GM19240 (cell line): ENCODE measurements at regions not wholly inside any gene's neighbourhood (a gene's known extent, or its start where the extent isn't known, plus 50 kb on each side); places are given as distances from the start of the nearest gene placed in this dataset.

ENCODE experiments used
- DNase-seq: peaks from one replicate; pipeline ENCODE4 v3.0.0; 2011; ENCODE audit warnings: low spot score; ENCODE audit not compliant: insufficient read length

- DNase-seq = no peak
Observed at GRCh38 chr11:79834015-79834414, 393.2 kb upstream of the TENM4 start.

GRCh38 chr11:79830446-79830845 lies 389.6 kb upstream of the TENM4 start:
- no peak for DNase-seq

DNA sequence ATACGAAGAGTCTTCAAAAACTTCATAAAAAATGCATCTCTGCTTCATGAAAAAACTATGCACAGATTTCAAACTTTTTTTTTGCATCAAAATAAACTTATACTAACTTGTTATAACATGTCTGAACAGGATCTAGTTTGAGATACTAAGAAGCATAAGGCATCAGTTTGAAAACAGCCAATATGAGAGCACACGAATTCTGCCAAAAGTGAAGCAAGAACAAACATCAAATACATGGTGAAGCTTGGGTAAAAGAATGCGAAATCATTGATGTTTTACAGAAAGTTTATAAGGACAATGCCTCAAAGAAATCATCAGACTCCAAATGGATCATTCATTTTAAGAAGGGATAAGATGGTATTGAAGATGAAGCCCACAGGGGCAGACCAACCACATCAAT lies 389.1 kb upstream of the TENM4 start:
- no peak for DNase-seq

- DNase-seq = no peak
Observed at GRCh38 chr11:79822766-79823165, 381.9 kb upstream of the TENM4 start.

GRCh38 chr11:79813551-79813950 lies 372.7 kb upstream of the TENM4 start:
- DNase-seq = no peak

DNA sequence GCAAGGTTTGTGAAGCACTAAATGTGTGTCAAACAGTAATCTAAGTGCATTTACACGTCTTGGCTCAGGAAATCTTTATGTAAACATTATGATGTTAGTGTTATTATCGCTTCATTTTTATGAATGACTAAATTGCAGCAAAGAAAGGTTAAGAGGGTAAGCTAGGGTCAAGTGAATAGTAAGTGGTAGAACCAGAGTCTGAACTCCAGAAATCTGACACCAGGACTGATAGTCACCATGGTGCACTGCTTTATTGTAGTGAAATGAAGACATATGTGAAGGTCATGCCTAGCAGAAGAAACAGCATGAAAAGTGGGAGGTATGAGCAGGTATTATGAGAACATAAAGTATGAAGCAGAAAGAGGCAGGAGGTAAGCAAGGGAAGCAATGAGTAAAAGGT lies 368.7 kb upstream of the TENM4 start:
- no peak for DNase-seq

GRCh38 chr11:79807506-79807905 lies 366.7 kb upstream of the TENM4 start:
- no peak for DNase-seq

DNA sequence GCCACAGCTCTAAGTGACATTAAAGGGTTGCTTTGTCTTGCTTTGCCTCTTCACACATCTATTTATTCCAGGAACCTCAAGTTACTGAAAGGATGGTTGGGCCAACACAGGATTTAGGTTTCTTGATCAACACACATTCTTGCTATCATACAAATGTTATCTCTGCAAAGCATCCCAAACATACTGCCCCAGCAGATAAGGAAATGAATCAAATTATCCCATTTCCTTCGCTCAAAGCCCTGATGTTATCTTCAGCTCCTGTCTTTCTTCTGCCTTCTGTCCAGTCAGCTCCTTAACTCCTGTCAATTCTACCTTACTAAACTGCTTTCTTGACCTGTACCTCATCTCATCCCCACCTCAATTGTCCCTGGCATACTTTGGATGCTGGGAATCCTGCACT lies 355.9 kb upstream of the TENM4 start:
- DNase-seq = no peak

DNA sequence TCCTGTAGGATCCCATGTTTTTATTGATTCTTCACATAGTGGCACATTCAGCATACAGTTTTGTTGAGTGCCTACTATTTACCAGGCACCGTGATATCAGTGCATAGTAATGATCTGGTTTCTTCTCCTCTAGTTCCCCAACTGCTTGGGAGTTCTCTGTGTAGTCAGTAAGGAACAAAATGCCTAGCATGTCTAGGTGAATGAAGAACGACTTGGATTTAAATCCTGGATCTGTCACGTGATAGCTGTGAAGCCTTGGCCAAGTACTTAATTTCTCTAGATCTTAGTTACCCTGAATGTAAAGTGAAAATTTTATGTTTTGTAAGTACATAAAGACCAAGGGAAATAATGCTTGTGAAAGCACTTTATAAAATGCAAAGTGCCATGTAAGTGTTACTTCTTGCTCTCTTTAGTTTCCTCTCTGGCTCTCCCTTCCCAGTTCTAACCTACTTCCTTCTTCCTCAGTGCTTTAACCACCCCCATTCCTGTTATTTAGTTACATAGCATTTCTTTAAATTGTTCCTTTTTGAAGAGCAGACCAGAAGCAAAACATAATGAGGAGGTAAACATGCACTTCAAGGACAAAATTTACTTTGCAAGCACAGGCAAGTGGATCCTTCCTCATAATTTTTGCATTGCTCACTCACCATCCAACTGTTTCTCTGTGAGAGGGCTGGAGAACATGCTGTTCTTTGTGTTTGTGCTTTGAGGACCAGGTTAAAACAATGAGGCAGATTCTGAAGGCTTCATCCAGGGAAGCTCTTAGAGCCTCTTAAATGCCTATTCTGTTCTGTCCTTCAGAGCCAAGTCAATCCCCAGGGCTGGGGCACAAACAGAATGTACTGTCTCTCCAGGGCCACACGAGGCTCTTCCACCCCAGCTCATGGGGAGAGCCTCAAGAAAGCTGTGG lies 353.9 kb upstream of the TENM4 start:
- DNase-seq = no peak

- no peak for DNase-seq
Observed at GRCh38 chr11:79794057-79794456, 353.2 kb upstream of the TENM4 start.

- DNase-seq = no peak
Observed at GRCh38 chr11:79786961-79787360, 346.1 kb upstream of the TENM4 start.

GRCh38 chr11:79783833-79784232 lies 343.0 kb upstream of the TENM4 start:
- no peak for DNase-seq

DNA sequence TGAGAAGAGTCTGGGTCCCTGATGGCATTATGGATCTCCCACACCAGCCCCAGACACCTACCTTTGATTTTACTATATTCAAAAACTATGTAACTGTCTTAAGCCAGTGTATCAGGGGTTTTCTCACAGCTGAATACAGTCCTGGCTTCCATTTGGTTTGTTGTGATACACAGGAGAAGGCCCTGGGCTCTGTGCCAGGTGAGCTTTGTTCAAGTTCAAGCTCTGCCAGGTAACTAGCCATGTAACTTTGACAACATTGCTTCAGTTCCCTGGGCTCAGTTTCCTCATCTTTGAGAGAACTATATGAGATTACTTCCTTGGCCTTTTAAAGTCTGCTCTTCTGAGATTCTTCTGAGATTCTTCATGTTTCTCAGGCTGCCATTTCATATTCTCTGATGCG lies 327.5 kb upstream of the TENM4 start:
- DNase-seq = no peak

GRCh38 chr11:79762279-79762921 lies 321.6 kb upstream of the TENM4 start:
- DNase-seq = no peak

DNA sequence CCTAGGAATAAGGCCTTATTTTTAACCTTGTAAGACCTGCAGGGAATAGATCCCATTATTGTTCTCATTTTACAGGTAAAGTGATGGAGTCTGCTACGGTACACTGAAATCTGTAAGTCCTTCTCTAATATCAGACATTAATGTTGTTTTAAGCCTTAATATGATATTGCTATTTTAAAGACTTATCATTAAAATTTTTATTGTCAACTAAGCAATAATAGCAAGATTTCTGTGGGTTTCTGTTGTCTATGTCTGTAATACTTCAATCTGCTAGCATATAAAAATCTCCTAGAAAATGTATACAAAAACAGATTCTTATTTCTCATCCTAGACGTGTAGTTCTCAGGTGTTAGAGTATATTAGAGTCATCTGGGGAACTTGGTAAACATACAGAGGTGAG lies 317.5 kb upstream of the TENM4 start:
- DNase-seq = no peak

DNA sequence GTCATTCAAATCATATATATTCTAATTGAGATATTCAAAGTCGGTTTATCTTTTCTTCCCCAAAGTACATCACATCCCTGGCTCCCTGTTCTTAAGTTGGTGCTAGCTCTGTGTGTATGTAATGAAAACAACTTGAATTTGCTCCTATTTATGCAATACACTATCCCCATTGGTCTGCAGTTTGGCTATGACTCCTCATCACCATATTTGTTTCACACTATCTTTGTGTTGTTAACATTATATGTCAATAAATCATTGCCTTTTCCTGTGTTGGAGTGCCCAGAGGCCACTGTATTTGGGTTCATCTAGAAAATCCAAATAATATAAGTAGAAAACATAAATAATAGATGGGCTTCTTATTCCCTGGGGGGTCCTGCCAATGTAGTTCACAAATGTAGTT lies 306.6 kb upstream of the TENM4 start:
- no peak for DNase-seq

DNA sequence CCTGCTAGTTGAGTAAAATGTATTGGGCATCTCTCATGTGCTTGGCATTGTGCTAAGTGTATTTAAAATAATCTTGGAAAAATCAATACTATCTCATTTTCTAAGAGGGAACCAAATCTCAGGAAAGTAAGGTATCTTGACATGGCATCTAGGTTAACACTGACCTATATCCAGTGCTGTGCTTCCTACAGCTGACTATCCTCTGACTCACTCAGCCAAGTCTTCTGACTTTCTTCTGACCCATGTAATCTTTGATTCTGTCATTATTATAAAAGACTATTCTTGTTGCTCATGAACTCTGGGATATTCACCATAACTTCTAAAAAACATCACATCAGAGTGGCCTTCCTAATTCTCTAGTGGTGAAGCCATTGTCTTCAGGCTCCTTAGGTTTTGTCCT lies 304.1 kb upstream of the TENM4 start:
- no peak for DNase-seq

DNA sequence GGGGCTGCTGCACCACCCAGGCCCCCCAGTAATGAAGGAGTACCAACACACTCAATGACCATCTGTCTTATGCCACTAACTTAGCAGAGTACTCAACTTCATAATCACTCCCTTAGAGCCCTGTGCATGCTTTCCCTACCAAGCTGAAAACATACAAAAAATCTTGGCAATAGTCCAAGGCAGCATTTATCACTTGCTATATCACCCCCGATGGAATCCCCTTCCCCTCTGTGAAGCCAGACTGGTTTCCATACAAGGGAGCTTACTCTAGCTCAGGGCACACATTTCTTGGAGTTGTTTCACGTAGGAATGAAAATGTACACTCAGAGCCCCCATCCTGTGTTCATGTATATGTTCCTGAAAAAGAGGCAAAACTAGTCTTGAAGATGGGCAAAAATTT lies 301.3 kb upstream of the TENM4 start:
- DNase-seq = no peak

- no peak for DNase-seq
Observed at GRCh38 chr11:79739591-79739990, 298.8 kb upstream of the TENM4 start.

DNA sequence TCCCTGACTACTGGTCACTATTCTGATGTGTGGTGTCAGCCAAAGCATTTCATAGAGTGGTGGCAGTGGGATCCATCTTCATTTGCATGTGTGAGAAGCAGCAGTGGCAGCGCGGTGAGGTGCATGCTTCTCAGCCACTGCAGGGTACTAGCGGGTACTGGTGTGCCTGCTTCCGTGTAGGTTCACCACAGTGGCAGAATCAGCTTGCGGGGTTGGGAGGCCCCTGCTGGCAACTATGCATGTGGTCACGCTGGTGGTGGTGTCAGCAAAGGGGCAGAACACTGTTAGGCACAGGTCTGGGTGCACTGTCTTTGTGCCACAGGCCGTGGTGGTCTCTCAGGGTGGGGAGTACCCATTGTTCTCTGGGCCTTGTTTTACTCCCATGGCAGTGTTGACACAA lies 286.4 kb upstream of the TENM4 start:
- DNase-seq = no peak

DNA sequence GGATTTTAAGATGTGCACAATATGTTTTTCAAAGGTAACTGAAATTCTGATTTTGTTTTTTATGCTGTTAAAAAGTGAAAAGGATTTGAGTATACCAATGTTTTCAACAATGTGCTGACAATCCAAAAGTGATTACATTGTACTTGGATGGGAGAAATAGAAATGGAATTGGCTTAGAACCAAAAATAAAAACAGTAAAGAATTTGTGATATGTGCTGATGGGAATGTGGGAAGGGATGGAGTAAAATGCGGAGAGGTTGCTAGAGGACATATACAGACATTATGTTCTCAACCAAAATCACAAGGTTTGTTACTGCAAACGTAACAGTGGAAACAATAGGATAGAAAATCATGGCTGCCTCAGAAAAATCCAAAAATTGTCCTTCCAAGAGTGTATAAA lies 279.3 kb upstream of the TENM4 start:
- no peak for DNase-seq

GRCh38 chr11:79708319-79708932 lies 267.6 kb upstream of the TENM4 start:
- DNase-seq = no peak

- DNase-seq = no peak
Observed at GRCh38 chr11:79705648-79706047, 264.8 kb upstream of the TENM4 start.
